K562 (cell line): ENCODE measurements at regions not wholly inside any gene's neighbourhood (a gene's known extent, or its start where the extent isn't known, plus 50 kb on each side); places are given as distances from the start of the nearest gene placed in this dataset.

Experiments used
- CXXC5 ChIP-seq: fragments of 250-450 bp; sonication (Bioruptor Pico); IDR thresholded peaks from 2 replicates; pipeline ENCODE4 v1.8.0; 2022; ENCODE audit warnings: inconsistent platforms, mild to moderate bottlenecking, moderate library complexity
- DDX20 ChIP-seq: fragments of 450-650 bp; IDR thresholded peaks from 2 replicates; pipeline ENCODE4 v1.6.1; 2016; ENCODE audit warnings: missing genetic modification characterization, low read depth, mild to moderate bottlenecking, missing compliant biosample characterization, moderate library complexity
- E2F8 ChIP-seq: fragments of 450-650 bp; IDR thresholded peaks from 2 replicates; pipeline ENCODE4 v1.7.1; 2018; ENCODE audit warnings: mild to moderate bottlenecking, low read depth; ENCODE audit not compliant: partially characterized antibody
- ETV1 ChIP-seq: fragments of 450-650 bp; conservative IDR thresholded peaks from 2 replicates; pipeline ENCODE4 v1.6.1; 2016; ENCODE audit warnings: missing genetic modification characterization, control low read depth, low read depth, missing compliant biosample characterization
- GTF2E2 ChIP-seq: fragments of 200-800 bp; sonication (Bioruptor generic); IDR thresholded peaks from 2 replicates; pipeline ENCODE4 v1.6.1; 2016; ENCODE audit warnings: missing genetic modification characterization, missing compliant biosample characterization
- MEF2D ChIP-seq: conservative IDR thresholded peaks from 2 replicates; pipeline ENCODE4 v1.6.1; 2016; ENCODE audit warnings: low read depth, missing genetic modification characterization, missing compliant biosample characterization
- NEUROD1 ChIP-seq: fragments of 150-350 bp; IDR thresholded peaks from 2 replicates; pipeline ENCODE4 v1.6.1; 2014; ENCODE audit warnings: borderline replicate concordance, low read length, low read depth; ENCODE audit not compliant: partially characterized antibody
- NR1H2 ChIP-seq: sonication (generic); formaldehyde crosslinking; IDR thresholded peaks from 2 replicates; pipeline ENCODE4 v1.4.0; 2020; ENCODE audit warnings: mild to moderate bottlenecking, missing genetic modification reagents
- POLR2AphosphoS5 ChIP-seq: IDR thresholded peaks from 2 replicates; pipeline ENCODE4 v1.6.1; 2011; ENCODE audit warnings: mild to moderate bottlenecking, low read depth, low read length, moderate library complexity; ENCODE audit not compliant: control insufficient read depth, insufficient read depth
- RAD51 ChIP-seq: fragments of 450-650 bp; IDR thresholded peaks from 2 replicates; pipeline ENCODE4 v1.7.1; 2016; ENCODE audit warnings: low read depth, mild to moderate bottlenecking, borderline replicate concordance
- RHOXF2B ChIP-seq: fragments of 250-450 bp; sonication (Bioruptor Pico); conservative IDR thresholded peaks from 2 replicates; pipeline ENCODE4 v1.5.1; 2021
- SMAD1 ChIP-seq: fragments of 150-350 bp; IDR thresholded peaks from 2 replicates; pipeline ENCODE4 v1.6.1; 2014; ENCODE audit warnings: low read length, low read depth; ENCODE audit not compliant: partially characterized antibody
- SRF ChIP-seq, 2 experiments: fragments of 250-450, 450-650 bp in 1 of 2; sonication (Bioruptor Pico) in 1 of 2; sonication (generic) in 1 of 2; formaldehyde crosslinking; IDR thresholded peaks; 2 replicates each; pipeline versions ENCODE4 v1.5.0 to v1.5.1; 2020 to 2022; ENCODE audit warnings: mild to moderate bottlenecking in 1 of 2, missing genetic modification reagents in 1 of 2
- TAL1 ChIP-seq: fragments of 450-650 bp; IDR thresholded peaks from 2 replicates; pipeline ENCODE4 v1.6.1; 2016; ENCODE audit warnings: mild to moderate bottlenecking
- ZEB2 ChIP-seq: fragments of 450-650 bp; IDR thresholded peaks from 2 replicates; pipeline ENCODE4 v1.6.1; 2016
- ZNF76 ChIP-seq: fragments of 250-450 bp; sonication (Bioruptor Pico); IDR thresholded peaks from 2 replicates; pipeline ENCODE4 v1.4.0; 2020; ENCODE audit warnings: mild to moderate bottlenecking, moderate library complexity, borderline replicate concordance
- ZNF766 ChIP-seq: fragments of 200-800 bp; sonication (Bioruptor generic); conservative IDR thresholded peaks from 2 replicates; pipeline ENCODE4 v1.6.1; 2016; ENCODE audit warnings: missing genetic modification characterization, missing compliant biosample characterization
- TF ChIP-seq, protein P1 (sequence below): fragments of 450-650 bp; formaldehyde crosslinking; IDR thresholded peaks from 2 replicates; pipeline ENCODE4 v1.4.0; 2020; ENCODE audit warnings: mild to moderate bottlenecking, moderate library complexity
- TF ChIP-seq, protein P2 (sequence below): fragments of 450-650 bp; IDR thresholded peaks from 2 replicates; pipeline ENCODE4 v1.6.1; 2017; ENCODE audit warnings: antibody characterized with exemption, mild to moderate bottlenecking
- TF ChIP-seq, protein P3 (sequence below): IDR thresholded peaks from 3 replicates; pipeline ENCODE4 v1.6.1; 2011; ENCODE audit warnings: borderline replicate concordance, mild to moderate bottlenecking; ENCODE audit not compliant: insufficient read length, insufficient read depth

- TF ChIP-seq, protein P1, sequence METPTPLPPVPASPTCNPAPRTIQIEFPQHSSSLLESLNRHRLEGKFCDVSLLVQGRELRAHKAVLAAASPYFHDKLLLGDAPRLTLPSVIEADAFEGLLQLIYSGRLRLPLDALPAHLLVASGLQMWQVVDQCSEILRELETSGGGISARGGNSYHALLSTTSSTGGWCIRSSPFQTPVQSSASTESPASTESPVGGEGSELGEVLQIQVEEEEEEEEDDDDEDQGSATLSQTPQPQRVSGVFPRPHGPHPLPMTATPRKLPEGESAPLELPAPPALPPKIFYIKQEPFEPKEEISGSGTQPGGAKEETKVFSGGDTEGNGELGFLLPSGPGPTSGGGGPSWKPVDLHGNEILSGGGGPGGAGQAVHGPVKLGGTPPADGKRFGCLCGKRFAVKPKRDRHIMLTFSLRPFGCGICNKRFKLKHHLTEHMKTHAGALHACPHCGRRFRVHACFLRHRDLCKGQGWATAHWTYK (CRISPR knock-in tag), result peak; percentile 98
- TF ChIP-seq GTF2E2 (tag) (no peak), SRF (CRISPR knock-in tag; IDR thresholded peaks at IDR 0.05) (no peak), SMAD1 (no peak), ZNF766 (CRISPR knock-in tag) (peak; percentile 99), RAD51 (no peak), POLR2AphosphoS5 (peak; percentile 87), RHOXF2B (CRISPR knock-in tag) (peak; percentile 96), MEF2D (tag) (peak; percentile 92), ZNF76 (CRISPR knock-in tag) (peak; percentile 97; the same call in 1 of the 2 replicates), ETV1 (tag) (peak; percentile 21; the same call in 1 of the 2 replicates), E2F8 (no peak), ZEB2 (no peak), CXXC5 (CRISPR knock-in tag) (peak; percentile 90), DDX20 (tag) (peak; percentile 93), NR1H2 (CRISPR knock-in tag) (no peak), NEUROD1 (no peak), TAL1 (peak; percentile 97)
- TF ChIP-seq, protein P2, sequence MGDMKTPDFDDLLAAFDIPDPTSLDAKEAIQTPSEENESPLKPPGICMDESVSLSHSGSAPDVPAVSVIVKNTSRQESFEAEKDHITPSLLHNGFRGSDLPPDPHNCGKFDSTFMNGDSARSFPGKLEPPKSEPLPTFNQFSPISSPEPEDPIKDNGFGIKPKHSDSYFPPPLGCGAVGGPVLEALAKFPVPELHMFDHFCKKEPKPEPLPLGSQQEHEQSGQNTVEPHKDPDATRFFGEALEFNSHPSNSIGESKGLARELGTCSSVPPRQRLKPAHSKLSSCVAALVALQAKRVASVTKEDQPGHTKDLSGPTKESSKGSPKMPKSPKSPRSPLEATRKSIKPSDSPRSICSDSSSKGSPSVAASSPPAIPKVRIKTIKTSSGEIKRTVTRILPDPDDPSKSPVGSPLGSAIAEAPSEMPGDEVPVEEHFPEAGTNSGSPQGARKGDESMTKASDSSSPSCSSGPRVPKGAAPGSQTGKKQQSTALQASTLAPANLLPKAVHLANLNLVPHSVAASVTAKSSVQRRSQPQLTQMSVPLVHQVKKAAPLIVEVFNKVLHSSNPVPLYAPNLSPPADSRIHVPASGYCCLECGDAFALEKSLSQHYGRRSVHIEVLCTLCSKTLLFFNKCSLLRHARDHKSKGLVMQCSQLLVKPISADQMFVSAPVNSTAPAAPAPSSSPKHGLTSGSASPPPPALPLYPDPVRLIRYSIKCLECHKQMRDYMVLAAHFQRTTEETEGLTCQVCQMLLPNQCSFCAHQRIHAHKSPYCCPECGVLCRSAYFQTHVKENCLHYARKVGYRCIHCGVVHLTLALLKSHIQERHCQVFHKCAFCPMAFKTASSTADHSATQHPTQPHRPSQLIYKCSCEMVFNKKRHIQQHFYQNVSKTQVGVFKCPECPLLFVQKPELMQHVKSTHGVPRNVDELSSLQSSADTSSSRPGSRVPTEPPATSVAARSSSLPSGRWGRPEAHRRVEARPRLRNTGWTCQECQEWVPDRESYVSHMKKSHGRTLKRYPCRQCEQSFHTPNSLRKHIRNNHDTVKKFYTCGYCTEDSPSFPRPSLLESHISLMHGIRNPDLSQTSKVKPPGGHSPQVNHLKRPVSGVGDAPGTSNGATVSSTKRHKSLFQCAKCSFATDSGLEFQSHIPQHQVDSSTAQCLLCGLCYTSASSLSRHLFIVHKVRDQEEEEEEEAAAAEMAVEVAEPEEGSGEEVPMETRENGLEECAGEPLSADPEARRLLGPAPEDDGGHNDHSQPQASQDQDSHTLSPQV, result peak; percentile 100
- TF ChIP-seq, protein P3, sequence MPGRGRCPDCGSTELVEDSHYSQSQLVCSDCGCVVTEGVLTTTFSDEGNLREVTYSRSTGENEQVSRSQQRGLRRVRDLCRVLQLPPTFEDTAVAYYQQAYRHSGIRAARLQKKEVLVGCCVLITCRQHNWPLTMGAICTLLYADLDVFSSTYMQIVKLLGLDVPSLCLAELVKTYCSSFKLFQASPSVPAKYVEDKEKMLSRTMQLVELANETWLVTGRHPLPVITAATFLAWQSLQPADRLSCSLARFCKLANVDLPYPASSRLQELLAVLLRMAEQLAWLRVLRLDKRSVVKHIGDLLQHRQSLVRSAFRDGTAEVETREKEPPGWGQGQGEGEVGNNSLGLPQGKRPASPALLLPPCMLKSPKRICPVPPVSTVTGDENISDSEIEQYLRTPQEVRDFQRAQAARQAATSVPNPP, result no peak
These were observed 1334.8 kb downstream of the MRPL39 start (continued) for GRCh38 chr21:24272521-24272938.
